CD4-positive, alpha-beta memory T cell (primary cell): ENCODE measurements at regions not wholly inside any gene's neighbourhood (a gene's known extent, or its start where the extent isn't known, plus 50 kb on each side); places are given as distances from the start of the nearest gene placed in this dataset.

Experiments
- CTCF ChIA-PET: fragments of 350-600 bp; sonication (Branson Sonifier 250); formaldehyde crosslinking; loops from one replicate; lab custom pipeline; 2021; ENCODE audit warnings: inconsistent platforms; ENCODE audit not compliant: partially characterized antibody; lab: Charles Lee
- POLR2A ChIA-PET: fragments of 350-600 bp; sonication (Branson Sonifier 250); formaldehyde crosslinking; loops from one replicate; lab custom pipeline; 2021; ENCODE audit not compliant: partially characterized antibody; lab: Charles Lee
- DNase-seq, 5 donors: peaks; one replicate each; pipeline versions ENCODE4 v3.0.0 to v3.0.0-alpha.2; 2020 to 2022; ENCODE audit warnings: mixed read lengths in 1 of 5
- H3K27ac ChIP-seq: one replicate; pipeline ENCODE4 v1.7.0; 2013; ENCODE audit warnings: low read depth, low read length
- H3K27me3 ChIP-seq: 2 replicates; pipeline ENCODE4 v1.7.0; 2013; ENCODE audit warnings: mild to moderate bottlenecking, low read length, moderate library complexity; ENCODE audit not compliant: insufficient read depth
- H3K36me3 ChIP-seq: 2 replicates; pipeline ENCODE4 v1.7.0; 2013; ENCODE audit warnings: mild to moderate bottlenecking, low read length, moderate library complexity; ENCODE audit not compliant: insufficient read depth
- H3K4me1 ChIP-seq: 2 replicates; pipeline ENCODE4 v1.7.0; 2013; ENCODE audit warnings: mild to moderate bottlenecking, low read length, moderate library complexity; ENCODE audit not compliant: insufficient read depth
- H3K4me3 ChIP-seq, 2 donors: one replicate each; pipeline ENCODE4 v1.7.0; 2013; ENCODE audit warnings: low read length in 2 of 2, mild to moderate bottlenecking in 1 of 2
- H3K9me3 ChIP-seq, 2 donors: one replicate each; pipeline ENCODE4 v1.7.0; 2013; ENCODE audit warnings: low read length in 2 of 2, control low read depth in 1 of 2; ENCODE audit not compliant: control insufficient read depth in 1 of 2
- H3K27ac Mint-ChIP-seq, 7 donors: one replicate each; pipeline ENCODE4 v1.8.0; 2020 to 2021; ENCODE audit warnings: mixed read lengths in 7 of 7, mild to moderate bottlenecking in 6 of 7, inconsistent platforms in 3 of 7, moderate library complexity in 3 of 7
- H3K27me3 Mint-ChIP-seq, 2 donors: one replicate each; pipeline ENCODE4 v1.8.0; 2020 to 2021; ENCODE audit warnings: mixed read lengths in 2 of 2
- H3K36me3 Mint-ChIP-seq, 2 donors: one replicate each; pipeline ENCODE4 v1.8.0; 2020 to 2021; ENCODE audit warnings: mixed read lengths in 2 of 2, inconsistent platforms in 1 of 2, mild to moderate bottlenecking in 1 of 2
- H3K4me1 Mint-ChIP-seq, 4 donors: one replicate each; pipeline ENCODE4 v1.8.0; 2020 to 2021; ENCODE audit warnings: mixed read lengths in 4 of 4, mild to moderate bottlenecking in 1 of 4
- H3K4me3 Mint-ChIP-seq, 8 donors: one replicate each; pipeline ENCODE4 v1.8.0; 2020 to 2021; ENCODE audit warnings: mixed read lengths in 8 of 8, mild to moderate bottlenecking in 7 of 8, moderate library complexity in 6 of 8, inconsistent platforms in 3 of 8
- H3K9me3 Mint-ChIP-seq, 8 donors: one replicate each; pipeline ENCODE4 v1.8.0; 2020 to 2021; ENCODE audit warnings: mixed read lengths in 8 of 8, mild to moderate bottlenecking in 5 of 8, inconsistent platforms in 3 of 8, moderate library complexity in 1 of 8
- intact Hi-C: fragments of 100-400 bp; cut with micrococcal nuclease; formaldehyde crosslinking; loops from one replicate; pipeline ENCODE4 v1.15.1; 2023

- DNase-seq = no peak
- Mint-ChIP-seq H3K4me3 (no peak overlapping the region), H3K36me3 (no peaks in the 10 kb centered on the region), H3K27ac (no peak overlapping the region), H3K9me3 (no peaks in the 10 kb centered on the region), H3K27me3 (peaks cover 4 to 16% of the 10 kb centered on the region in 2 donors), H3K4me1 (no peaks in the 10 kb centered on the region)
- CTCF ChIA-PET = interaction anchor here (0.8 kb wide), 1 partner anchor 16 kb away, joined by 3 read pairs; no protein-coding TSS in a partner anchor
- POLR2A ChIA-PET = no interaction called here
- H3K4me1 ChIP-seq = no peaks in the 10 kb centered on the region
- H3K4me3 ChIP-seq = no peak overlapping the region
- no peaks in the 10 kb centered on the region for H3K36me3 ChIP-seq
- no peaks in the 10 kb centered on the region for H3K27me3 ChIP-seq
- intact Hi-C loops = no loop called here
- no peak overlapping the region for H3K27ac ChIP-seq
- H3K9me3 ChIP-seq = no peaks in the 10 kb centered on the region
Observed at GRCh38 chr9:107224252-107224651, 58.8 kb upstream of the RAD23B start.

GRCh38 chr9:107226421-107226820 lies 56.7 kb upstream of the RAD23B start:
- Histone ChIP-seq H3K9me3 (no peaks in the 10 kb centered on the region), H3K4me1 (no peaks in the 10 kb centered on the region), H3K27ac (no peak overlapping the region), H3K4me3 (no peak overlapping the region), H3K36me3 (no peaks in the 10 kb centered on the region), H3K27me3 (no peaks in the 10 kb centered on the region)
- no peaks in the 10 kb centered on the region for H3K36me3 Mint-ChIP-seq
- no peak for DNase-seq
- H3K27me3 Mint-ChIP-seq = peaks cover 12 to 26% of the 10 kb centered on the region in 2 donors
- H3K9me3 Mint-ChIP-seq = no peaks in the 10 kb centered on the region
- no peak overlapping the region for H3K27ac Mint-ChIP-seq
- H3K4me3 Mint-ChIP-seq = no peak overlapping the region
- POLR2A ChIA-PET = no interaction called here
- intact Hi-C loops = no loop called here
- CTCF ChIA-PET = interaction anchor here (1.5 kb wide), 1 partner anchor 115 kb away, joined by 4 read pairs; no protein-coding TSS in a partner anchor
- H3K4me1 Mint-ChIP-seq = no peaks in the 10 kb centered on the region

- H3K27me3 Mint-ChIP-seq = peaks cover 13 to 26% of the 10 kb centered on the region in 2 donors
- no peaks in the 10 kb centered on the region for H3K4me1 ChIP-seq
- H3K4me3 ChIP-seq = no peak overlapping the region
- ChIA-PET POLR2A (no interaction called here), CTCF (interaction anchor here (1.5 kb wide), 1 partner anchor 113 kb away, joined by 4 read pairs; no protein-coding TSS in a partner anchor)
- no peak for DNase-seq
- H3K36me3 Mint-ChIP-seq = no peaks in the 10 kb centered on the region
- H3K9me3 Mint-ChIP-seq = no peaks in the 10 kb centered on the region
- intact Hi-C loops = no loop called here
- no peak overlapping the region for H3K27ac Mint-ChIP-seq
- no peaks in the 10 kb centered on the region for H3K4me1 Mint-ChIP-seq
- H3K36me3 ChIP-seq = no peaks in the 10 kb centered on the region
- H3K9me3 ChIP-seq = no peaks in the 10 kb centered on the region
- H3K27me3 ChIP-seq = no peaks in the 10 kb centered on the region
- H3K27ac ChIP-seq = no peak overlapping the region
- H3K4me3 Mint-ChIP-seq = no peak overlapping the region
Observed at GRCh38 chr9:107227774-107228173, 55.3 kb upstream of the RAD23B start.

- H3K4me1 Mint-ChIP-seq = no peaks in the 10 kb centered on the region
- H3K36me3 Mint-ChIP-seq = no peaks in the 10 kb centered on the region
- DNase-seq = no peak
- no peak overlapping the region for H3K4me3 Mint-ChIP-seq
- Histone ChIP-seq H3K9me3 (no peaks in the 10 kb centered on the region), H3K4me3 (no peak overlapping the region), H3K4me1 (no peaks in the 10 kb centered on the region), H3K27me3 (no peaks in the 10 kb centered on the region), H3K27ac (no peak overlapping the region), H3K36me3 (no peaks in the 10 kb centered on the region)
- ChIA-PET CTCF (interaction anchor here (0.6 to 1.2 kb wide), 2 partner anchors 116 to 186 kb away, joined by 3 to 4 read pairs; no protein-coding TSS in a partner anchor), POLR2A (no interaction called here)
- peaks cover 13 to 26% of the 10 kb centered on the region in 2 donors for H3K27me3 Mint-ChIP-seq
- no peak overlapping the region for H3K27ac Mint-ChIP-seq
- intact Hi-C loops = no loop called here
- no peaks in the 10 kb centered on the region for H3K9me3 Mint-ChIP-seq
Observed at GRCh38 chr9:107228496-107229039, 54.5 kb upstream of the RAD23B start.

- Mint-ChIP-seq H3K36me3 (no peaks in the 10 kb centered on the region), H3K4me1 (no peaks in the 10 kb centered on the region), H3K9me3 (no peaks in the 10 kb centered on the region), H3K27me3 (peaks cover 13 to 26% of the 10 kb centered on the region in 2 donors), H3K4me3 (no peak overlapping the region), H3K27ac (no peak overlapping the region)
- ChIA-PET POLR2A (no interaction called here), CTCF (interaction anchor here (1.2 to 2.2 kb wide), 2 partner anchors 11 to 115 kb away, joined by 3 to 7 read pairs; no protein-coding TSS in a partner anchor)
- Histone ChIP-seq H3K4me1 (no peaks in the 10 kb centered on the region), H3K27ac (no peak overlapping the region), H3K9me3 (no peaks in the 10 kb centered on the region), H3K36me3 (no peaks in the 10 kb centered on the region), H3K27me3 (no peaks in the 10 kb centered on the region), H3K4me3 (no peak overlapping the region)
- intact Hi-C loops = no loop called here
- no peak for DNase-seq
Observed at GRCh38 chr9:107229241-107229741, 53.8 kb upstream of the RAD23B start.
